ENCODE measurements at regions not wholly inside any gene's neighbourhood (a gene's known extent, or its start where the extent isn't known, plus 50 kb on each side); places are given as distances from the start of the nearest gene placed in this dataset.

DNA sequence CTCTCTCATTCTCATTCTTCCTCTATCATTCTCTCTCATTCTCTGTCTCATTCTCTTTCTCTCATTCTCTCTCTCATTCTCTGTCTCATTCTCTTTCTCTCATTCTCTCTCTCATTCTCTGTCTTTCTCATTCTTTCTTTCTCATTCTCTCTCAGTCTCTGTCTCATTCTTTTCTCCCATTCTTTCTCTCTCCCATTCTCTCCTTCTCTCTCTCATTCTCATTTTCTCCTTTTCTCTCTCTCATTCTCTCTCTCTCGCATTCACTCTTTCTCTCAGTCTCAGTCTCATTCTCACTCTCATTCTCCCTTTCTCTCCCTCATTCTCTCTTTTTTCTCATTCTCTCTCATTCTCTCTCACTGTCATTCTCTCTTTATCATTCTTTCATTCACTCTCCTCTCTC, 152.0 kb upstream of the UQCRFS1 start:
- H3K4me3 ChIP-seq: no peak overlapping the region
- no peaks in the 10 kb centered on the region for H3K4me1 ChIP-seq
- no peak for ATAC-seq
- H3K9me3 ChIP-seq: no peaks in the 10 kb centered on the region
- no peaks in the 10 kb centered on the region for H3K36me3 ChIP-seq
- DNase-seq: no peak
- H3K27ac ChIP-seq: no peak overlapping the region
- TF ChIP-seq, protein P1, sequence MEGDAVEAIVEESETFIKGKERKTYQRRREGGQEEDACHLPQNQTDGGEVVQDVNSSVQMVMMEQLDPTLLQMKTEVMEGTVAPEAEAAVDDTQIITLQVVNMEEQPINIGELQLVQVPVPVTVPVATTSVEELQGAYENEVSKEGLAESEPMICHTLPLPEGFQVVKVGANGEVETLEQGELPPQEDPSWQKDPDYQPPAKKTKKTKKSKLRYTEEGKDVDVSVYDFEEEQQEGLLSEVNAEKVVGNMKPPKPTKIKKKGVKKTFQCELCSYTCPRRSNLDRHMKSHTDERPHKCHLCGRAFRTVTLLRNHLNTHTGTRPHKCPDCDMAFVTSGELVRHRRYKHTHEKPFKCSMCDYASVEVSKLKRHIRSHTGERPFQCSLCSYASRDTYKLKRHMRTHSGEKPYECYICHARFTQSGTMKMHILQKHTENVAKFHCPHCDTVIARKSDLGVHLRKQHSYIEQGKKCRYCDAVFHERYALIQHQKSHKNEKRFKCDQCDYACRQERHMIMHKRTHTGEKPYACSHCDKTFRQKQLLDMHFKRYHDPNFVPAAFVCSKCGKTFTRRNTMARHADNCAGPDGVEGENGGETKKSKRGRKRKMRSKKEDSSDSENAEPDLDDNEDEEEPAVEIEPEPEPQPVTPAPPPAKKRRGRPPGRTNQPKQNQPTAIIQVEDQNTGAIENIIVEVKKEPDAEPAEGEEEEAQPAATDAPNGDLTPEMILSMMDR (IDR thresholded peaks at IDR 0.05): no peak
- no peak for TF ChIP-seq POLR2A (IDR thresholded peaks at IDR 0.05)
- intact Hi-C loops (cut with DNase I): no loop called here
- no peaks in the 10 kb centered on the region for H3K27me3 ChIP-seq
- WGBS (ENCODE audit: insufficient coverage, low coverage, low lambda C conversion rate, missing lambda C conversion rate): 57% methylated on average over 1 of the region's 1 CpG

GRCh38 chr19:29365836-29366417, 153.0 kb upstream of the UQCRFS1 start:
- no peaks in the 10 kb centered on the region for H3K36me3 ChIP-seq
- ATAC-seq (no peak), DNase-seq (no peak)
- H3K9me3 ChIP-seq: no peaks in the 10 kb centered on the region
- H3K4me3 ChIP-seq: no peak overlapping the region
- H3K27me3 ChIP-seq: no peaks in the 10 kb centered on the region
- H3K27ac ChIP-seq: no peak overlapping the region
- intact Hi-C loops (cut with DNase I): no loop called here
- TF ChIP-seq, protein P1 (IDR thresholded peaks at IDR 0.05): no peak
- TF ChIP-seq POLR2A (IDR thresholded peaks at IDR 0.05): no peak
- no peaks in the 10 kb centered on the region for H3K4me1 ChIP-seq

- intact Hi-C loops (cut with DNase I): no loop called here
- no peaks in the 10 kb centered on the region for H3K4me1 ChIP-seq
- no peaks in the 10 kb centered on the region for H3K9me3 ChIP-seq
- ATAC-seq (no peak), DNase-seq (no peak)
- WGBS (ENCODE audit: insufficient coverage, low coverage, low lambda C conversion rate, missing lambda C conversion rate): 83% methylated on average over 10 of the region's 10 CpGs
- no peak for TF ChIP-seq POLR2A (IDR thresholded peaks at IDR 0.05)
- TF ChIP-seq, protein P1 (IDR thresholded peaks at IDR 0.05): no peak
- no peaks in the 10 kb centered on the region for H3K27me3 ChIP-seq
- no peak overlapping the region for H3K4me3 ChIP-seq
- no peaks in the 10 kb centered on the region for H3K36me3 ChIP-seq
- no peak overlapping the region for H3K27ac ChIP-seq
Observed at GRCh38 chr19:29366757-29367156, 153.8 kb upstream of the UQCRFS1 start.

- intact Hi-C loops (cut with DNase I): no loop called here
- TF ChIP-seq, protein P1 (IDR thresholded peaks at IDR 0.05): no peak
- TF ChIP-seq POLR2A (IDR thresholded peaks at IDR 0.05): no peak
- Histone ChIP-seq H3K4me1 (no peaks in the 10 kb centered on the region), H3K27me3 (no peaks in the 10 kb centered on the region), H3K4me3 (no peak overlapping the region), H3K9me3 (no peaks in the 10 kb centered on the region), H3K36me3 (no peaks in the 10 kb centered on the region), H3K27ac (no peak overlapping the region)
- WGBS (ENCODE audit: insufficient coverage, low coverage, low lambda C conversion rate, missing lambda C conversion rate): 3% methylated on average over 7 of the region's 7 CpGs
- ATAC-seq: no peak
- DNase-seq: no peak
Observed at GRCh38 chr19:29367791-29368222, 154.9 kb upstream of the UQCRFS1 start.

- no peaks in the 10 kb centered on the region for H3K36me3 ChIP-seq
- WGBS (ENCODE audit: insufficient coverage, low coverage, low lambda C conversion rate, missing lambda C conversion rate): 64% methylated on average over 6 of the region's 9 CpGs
- TF ChIP-seq, protein P1 (IDR thresholded peaks at IDR 0.05): no peak
- no peak for TF ChIP-seq POLR2A (IDR thresholded peaks at IDR 0.05)
- ATAC-seq (no peak), DNase-seq (no peak)
- no peak overlapping the region for H3K4me3 ChIP-seq
- no peaks in the 10 kb centered on the region for H3K27me3 ChIP-seq
- H3K27ac ChIP-seq: no peak overlapping the region
- intact Hi-C loops (cut with DNase I): no loop called here
- H3K9me3 ChIP-seq: no peaks in the 10 kb centered on the region
- H3K4me1 ChIP-seq: no peaks in the 10 kb centered on the region
Observed at GRCh38 chr19:29370276-29370675, 155.5 kb upstream of the VSTM2B start.

Data from right lobe of liver (tissue), 6 donors.